ENCODE measurements at regions not wholly inside any gene's neighbourhood (a gene's known extent, or its start where the extent isn't known, plus 50 kb on each side); places are given as distances from the start of the nearest gene placed in this dataset.

- Histone ChIP-seq H3T11ph (ENCODE audit: low read length) (no peak overlapping the region), H2AK5ac (ENCODE audit: insufficient read length, low read length) (no peak overlapping the region), H3K9me3 (ENCODE audit: control insufficient read depth, low read depth, low read length) (no peaks in the 10 kb centered on the region), H2BK120ac (ENCODE audit: low read depth, low read length, poor library complexity, severe bottlenecking) (no peak overlapping the region), H3K79me1 (ENCODE audit: insufficient read depth, low read depth, low read length, poor library complexity, severe bottlenecking) (no peaks in the 10 kb centered on the region), H3K79me2 (ENCODE audit: insufficient read depth, low read length) (no peaks in the 10 kb centered on the region), H2BK15ac (ENCODE audit: low read depth, low read length) (no peak overlapping the region), H4K91ac (ENCODE audit: insufficient read length, low read depth, low read length) (no peak overlapping the region), H2BK12ac (ENCODE audit: insufficient read length, low read depth, low read length) (no peak overlapping the region), H2BK20ac (ENCODE audit: low read depth, low read length, poor library complexity, severe bottlenecking) (no peak overlapping the region), H4K8ac (replicated peaks; ENCODE audit: insufficient read length, low read depth, low read length) (no peak overlapping the region), H3K27me3 (ENCODE audit: insufficient read depth, low read length) (no peaks in the 10 kb centered on the region), H4K5ac (ENCODE audit: insufficient read length, low read depth, low read length) (no peak overlapping the region), H4K20me1 (ENCODE audit: control insufficient read depth, insufficient read depth, insufficient read length) (no peaks in the 10 kb centered on the region), H3K4me1 (ENCODE audit: insufficient read depth, low read length) (no peaks in the 10 kb centered on the region; the same call in 1 of the 2 replicates), H3K23ac (ENCODE audit: insufficient read length, low read depth, low read length) (no peak overlapping the region), H2BK5ac (ENCODE audit: insufficient read length, low read length) (no peak overlapping the region), H3K56ac (ENCODE audit: insufficient read length, low read depth, low read length) (no peak overlapping the region), H3K23me2 (ENCODE audit: insufficient read length, low read depth, low read length, poor library complexity, severe bottlenecking) (no peaks in the 10 kb centered on the region), H3K4me2 (ENCODE audit: insufficient read depth, insufficient read length, low read length) (no peak overlapping the region), H3K27ac (ENCODE audit: insufficient read length, low read depth, low read length) (no peak overlapping the region), H3K4ac (ENCODE audit: low read depth, low read length) (no peak overlapping the region), H3K18ac (ENCODE audit: insufficient read length, low read depth, low read length) (no peak overlapping the region), H3K9ac (ENCODE audit: extremely low read depth, insufficient read length, low read length) (no peak overlapping the region), H2AFZ (ENCODE audit: low read length) (no peak overlapping the region), H3K14ac (ENCODE audit: insufficient read depth, low read length) (no peak overlapping the region)
- H3K36me3 Mint-ChIP-seq (ENCODE audit: insufficient read depth in 1 of 3, low read depth in 3 of 3): no peaks in the 10 kb centered on the region
- no CpG with 5 or more reads among the region's 15 CpGs for WGBS (ENCODE audit: extremely low coverage, insufficient read length, low lambda C conversion rate)
- peaks cover 14 to 17% of the 10 kb centered on the region in 2 experiments for H3K4me1 Mint-ChIP-seq
- H3K27ac Mint-ChIP-seq: peak overlapping the region in 1 of 3 experiments; percentile 48; a peak in 1 of 7 replicates
- no peak for TF ChIP-seq CTCF (conservative IDR thresholded peaks at IDR 0.05)
- DNase-seq: no peak
- H3K27me3 Mint-ChIP-seq (ENCODE audit: low read depth): no peaks in the 10 kb centered on the region; the same call in 1 of the 2 replicates
- no peak overlapping the region for H3K4me3 Mint-ChIP-seq
- H3K9me3 Mint-ChIP-seq: no peaks in the 10 kb centered on the region; a peak in 1 of 5 replicates
Measured at GRCh38 chr7:41136551-41136950, 566.3 kb downstream of the INHBA start.

Data from H9 (cell line).